MCF 10A (cell line): ENCODE measurements at regions not wholly inside any gene's neighbourhood (a gene's known extent, or its start where the extent isn't known, plus 50 kb on each side); places are given as distances from the start of the nearest gene placed in this dataset.

Experiments
- BruUV-seq: library from RNA; stranded (reverse); fragments of 400-500 nt; replicated peaks from 2 replicates; lab custom pipeline; 2021; lab: Mats Ljungman, UMichigan
- CTCF ChIA-PET: fragments of 300-600 bp; sonication (Branson Sonifier 250); formaldehyde crosslinking; extraction: SDS; loops from one replicate; lab custom pipeline; 2021; ENCODE audit warnings: antibody characterized with exemption, inconsistent platforms; lab: Yijun Ruan, JAX
- POLR2A ChIA-PET: fragments of 300-600, 350-650 bp; sonication (Branson Sonifier 250); formaldehyde crosslinking; extraction: SDS; loops from one replicate; lab custom pipeline; 2020; ENCODE audit warnings: antibody characterized with exemption, inconsistent platforms; lab: Yijun Ruan, JAX
- DNase-seq: peaks from one replicate; pipeline ENCODE4 v3.0.0-alpha.2; 2018; ENCODE audit not compliant: unreplicated experiment
- H3K27ac Mint-ChIP-seq: one replicate; pipeline ENCODE4 v1.8.0; 2022; ENCODE audit warnings: mild to moderate bottlenecking, low read depth, mixed read lengths; ENCODE audit not compliant: unreplicated experiment
- H3K27me3 Mint-ChIP-seq: one replicate; pipeline ENCODE4 v1.8.0; 2022; ENCODE audit warnings: mixed read lengths; ENCODE audit not compliant: insufficient read depth, unreplicated experiment
- H3K36me3 Mint-ChIP-seq: one replicate; pipeline ENCODE4 v1.8.0; 2022; ENCODE audit warnings: mild to moderate bottlenecking, moderate library complexity, mixed read lengths; ENCODE audit not compliant: insufficient read depth, unreplicated experiment
- H3K4me1 Mint-ChIP-seq: one replicate; pipeline ENCODE4 v1.8.0; 2022; ENCODE audit warnings: mixed read lengths; ENCODE audit not compliant: insufficient read depth, unreplicated experiment
- H3K4me3 Mint-ChIP-seq: one replicate; pipeline ENCODE4 v1.8.0; 2022; ENCODE audit warnings: mild to moderate bottlenecking, moderate library complexity, mixed read lengths; ENCODE audit not compliant: unreplicated experiment
- H3K9me3 Mint-ChIP-seq: one replicate; pipeline ENCODE4 v1.8.0; 2022; ENCODE audit warnings: mixed read lengths; ENCODE audit not compliant: unreplicated experiment
- intact Hi-C: fragments of 100-400 bp; cut with micrococcal nuclease; formaldehyde crosslinking; loops from 2 replicates; pipeline ENCODE4 v1.14.1; 2022
- TF ChIP-seq, protein P1 (sequence below): fragments of 200-600 bp; IDR thresholded peaks from one replicate; pipeline ENCODE4 v1.8.0; 2022; ENCODE audit warnings: antibody characterized with exemption, mild to moderate bottlenecking; ENCODE audit not compliant: unreplicated experiment

- H3K4me3 Mint-ChIP-seq: no peak overlapping the region
- no peaks in the 10 kb centered on the region for H3K27me3 Mint-ChIP-seq
- H3K9me3 Mint-ChIP-seq: peaks cover 21% of the 10 kb centered on the region
- TF ChIP-seq, protein P1, sequence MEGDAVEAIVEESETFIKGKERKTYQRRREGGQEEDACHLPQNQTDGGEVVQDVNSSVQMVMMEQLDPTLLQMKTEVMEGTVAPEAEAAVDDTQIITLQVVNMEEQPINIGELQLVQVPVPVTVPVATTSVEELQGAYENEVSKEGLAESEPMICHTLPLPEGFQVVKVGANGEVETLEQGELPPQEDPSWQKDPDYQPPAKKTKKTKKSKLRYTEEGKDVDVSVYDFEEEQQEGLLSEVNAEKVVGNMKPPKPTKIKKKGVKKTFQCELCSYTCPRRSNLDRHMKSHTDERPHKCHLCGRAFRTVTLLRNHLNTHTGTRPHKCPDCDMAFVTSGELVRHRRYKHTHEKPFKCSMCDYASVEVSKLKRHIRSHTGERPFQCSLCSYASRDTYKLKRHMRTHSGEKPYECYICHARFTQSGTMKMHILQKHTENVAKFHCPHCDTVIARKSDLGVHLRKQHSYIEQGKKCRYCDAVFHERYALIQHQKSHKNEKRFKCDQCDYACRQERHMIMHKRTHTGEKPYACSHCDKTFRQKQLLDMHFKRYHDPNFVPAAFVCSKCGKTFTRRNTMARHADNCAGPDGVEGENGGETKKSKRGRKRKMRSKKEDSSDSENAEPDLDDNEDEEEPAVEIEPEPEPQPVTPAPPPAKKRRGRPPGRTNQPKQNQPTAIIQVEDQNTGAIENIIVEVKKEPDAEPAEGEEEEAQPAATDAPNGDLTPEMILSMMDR: no peak
- peak; percentile 15 for DNase-seq
- ChIA-PET POLR2A (no interaction called here), CTCF (interaction anchor here (0.6 kb wide), 1 partner anchor 28 kb away, joined by 3 read pairs; no protein-coding TSS in a partner anchor)
- no peaks in the 10 kb centered on the region for H3K4me1 Mint-ChIP-seq
- H3K27ac Mint-ChIP-seq: no peak overlapping the region
- H3K36me3 Mint-ChIP-seq: no peaks in the 10 kb centered on the region
- intact Hi-C loops: no loop called here
- BruUV-seq: no TSS peak
Observed at GRCh38 chr9:117887383-117887782, 183.2 kb downstream of the TLR4 start.

DNA sequence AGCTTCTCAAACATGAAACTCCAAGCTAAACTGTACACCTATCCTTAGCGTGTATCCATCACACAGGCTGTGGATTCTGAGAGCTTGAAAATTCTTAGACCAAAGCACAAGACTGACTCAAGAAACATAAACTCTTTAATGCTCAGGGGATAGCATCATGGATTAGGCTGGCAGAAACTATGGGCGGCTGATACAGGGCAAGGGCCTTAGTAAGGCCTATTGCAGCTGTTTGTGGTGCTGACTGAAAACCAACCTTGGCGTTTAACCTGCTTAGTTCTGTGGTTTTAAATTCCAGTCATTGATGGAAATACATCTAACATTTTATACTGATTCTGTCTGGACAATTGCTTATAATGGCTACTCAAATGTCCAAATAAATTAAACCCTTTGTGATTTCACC lies 183.7 kb downstream of the TLR4 start:
- no peaks in the 10 kb centered on the region for H3K36me3 Mint-ChIP-seq
- H3K9me3 Mint-ChIP-seq: peaks cover 24% of the 10 kb centered on the region
- BruUV-seq: no TSS peak
- no peaks in the 10 kb centered on the region for H3K27me3 Mint-ChIP-seq
- intact Hi-C loops: no loop called here
- H3K27ac Mint-ChIP-seq: no peak overlapping the region
- H3K4me1 Mint-ChIP-seq: no peaks in the 10 kb centered on the region
- DNase-seq: no peak
- POLR2A ChIA-PET: no interaction called here
- no peak overlapping the region for H3K4me3 Mint-ChIP-seq
- CTCF ChIA-PET: interaction anchor here (0.6 kb wide), 1 partner anchor 9 kb away, joined by 3 read pairs; no protein-coding TSS in a partner anchor
- TF ChIP-seq, protein P1: no peak

DNA sequence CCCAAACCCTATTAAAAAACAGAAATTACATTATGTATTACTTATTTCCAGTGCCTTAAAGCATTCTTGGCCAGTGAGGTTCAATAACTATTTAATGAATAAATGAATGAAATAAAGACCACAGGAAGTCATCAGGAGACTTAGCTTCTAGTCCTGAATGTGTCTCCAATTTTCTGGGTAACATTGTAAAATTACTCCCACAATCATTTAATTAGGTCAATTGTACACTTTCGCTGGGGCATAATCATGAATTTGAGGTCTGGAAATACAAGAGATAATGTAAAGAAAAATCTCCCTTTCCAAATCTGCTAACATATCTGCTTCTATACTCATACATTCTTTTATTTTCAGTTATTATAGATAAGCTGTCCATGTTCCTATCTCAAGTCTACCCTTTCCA lies 199.2 kb downstream of the TLR4 start:
- H3K9me3 Mint-ChIP-seq: peaks cover 23% of the 10 kb centered on the region
- H3K27me3 Mint-ChIP-seq: no peaks in the 10 kb centered on the region
- no peak overlapping the region for H3K4me3 Mint-ChIP-seq
- H3K4me1 Mint-ChIP-seq: no peaks in the 10 kb centered on the region
- H3K36me3 Mint-ChIP-seq: no peaks in the 10 kb centered on the region
- intact Hi-C loops: no loop called here
- POLR2A ChIA-PET: no interaction called here
- BruUV-seq: no TSS peak
- DNase-seq: no peak
- CTCF ChIA-PET: no interaction called here
- H3K27ac Mint-ChIP-seq: no peak overlapping the region
- TF ChIP-seq, protein P1: no peak

DNA sequence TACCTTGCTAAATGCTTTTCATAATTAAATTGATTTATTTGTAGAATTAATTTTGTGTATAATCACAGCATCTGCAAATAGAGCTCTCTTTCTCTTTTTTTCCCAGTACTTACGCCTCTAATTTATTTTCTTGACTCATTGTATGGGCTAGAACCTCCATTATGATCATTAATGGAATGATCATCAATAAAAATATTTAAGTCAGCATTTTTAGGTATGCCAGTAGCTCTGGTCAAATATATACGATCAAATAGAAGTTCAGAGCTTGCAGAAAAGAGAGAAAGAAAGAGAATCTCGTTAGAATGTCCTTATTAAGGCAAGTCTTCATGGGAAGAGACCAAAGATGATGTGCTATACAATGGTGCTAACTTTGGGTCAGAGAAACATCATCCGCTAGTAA lies 202.6 kb downstream of the TLR4 start:
- Mint-ChIP-seq H3K36me3 (no peaks in the 10 kb centered on the region), H3K4me1 (no peaks in the 10 kb centered on the region), H3K4me3 (no peak overlapping the region), H3K27ac (no peak overlapping the region), H3K9me3 (peaks cover 45% of the 10 kb centered on the region), H3K27me3 (no peaks in the 10 kb centered on the region)
- intact Hi-C loops: no loop called here
- POLR2A ChIA-PET: no interaction called here
- CTCF ChIA-PET: no interaction called here
- no peak for DNase-seq
- TF ChIP-seq, protein P1: no peak
- BruUV-seq: no TSS peak
